Fibroblast of villous mesenchyme (primary cell): ENCODE measurements at regions not wholly inside any gene's neighbourhood (a gene's known extent, or its start where the extent isn't known, plus 50 kb on each side); places are given as distances from the start of the nearest gene placed in this dataset.
A peak's percentile ranks its signal among the peaks of the same experiment; 100 is the strongest.

Experiments
- DNase-seq: peaks from one replicate; pipeline ENCODE4 v3.0.0-alpha.2; 2010; ENCODE audit warnings: low read depth
- H3K4me3 ChIP-seq: 2 replicates; pipeline ENCODE4 v1.5.1; 2011; ENCODE audit warnings: low read depth, mild to moderate bottlenecking, low read length
- CTCF ChIP-seq: IDR thresholded peaks from 2 replicates; pipeline ENCODE4 v1.5.1; 2012; ENCODE audit warnings: low read depth, mild to moderate bottlenecking, low read length; ENCODE audit not compliant: insufficient read depth

DNA sequence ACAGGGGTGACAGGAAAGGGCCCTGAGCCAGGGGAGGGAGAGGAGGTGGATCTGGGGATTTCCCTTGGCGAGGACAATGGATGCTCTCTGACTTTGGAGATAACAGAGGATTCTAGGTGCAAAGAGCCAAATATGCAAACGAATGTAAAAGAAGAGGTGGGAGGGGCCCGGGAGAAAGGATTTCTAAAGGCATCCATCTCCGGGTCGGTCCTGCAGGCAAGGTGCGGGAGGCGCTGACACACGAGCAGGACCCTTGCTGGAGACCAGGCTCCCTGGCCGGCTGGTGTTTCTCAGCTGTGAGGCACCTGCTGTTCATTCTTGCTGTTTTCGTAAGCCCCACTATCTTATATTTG is 115.2 kb upstream of the TLE3 start:
- no peak for TF ChIP-seq CTCF
- DNase-seq = no peak
- no peak overlapping the region for H3K4me3 ChIP-seq

- DNase-seq = no peak
- no peak overlapping the region for H3K4me3 ChIP-seq
- no peak for TF ChIP-seq CTCF
Measured at GRCh38 chr15:70212286-70212962, 114.7 kb upstream of the TLE3 start.

DNA sequence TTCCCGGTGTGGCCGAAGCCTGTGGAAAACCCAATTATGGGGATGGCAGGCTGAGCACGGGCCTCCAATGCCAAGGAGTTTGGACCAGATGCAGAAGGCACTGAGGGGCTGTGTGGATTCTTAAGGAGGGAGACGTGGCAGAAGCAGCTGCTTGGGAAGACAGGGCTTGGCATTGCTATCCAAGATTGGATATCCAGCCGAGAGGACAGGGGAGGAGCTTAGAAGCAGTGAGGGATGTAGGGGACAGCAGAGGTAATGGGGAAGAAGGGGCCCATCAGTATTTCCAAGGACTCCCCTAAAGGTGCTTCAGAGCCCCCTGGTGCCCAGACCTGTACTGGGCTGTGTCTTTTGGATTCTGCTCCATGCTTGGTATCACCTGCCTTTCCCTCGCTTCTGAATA is 112.8 kb upstream of the TLE3 start:
- no peak overlapping the region for H3K4me3 ChIP-seq
- peak; percentile 39 for TF ChIP-seq CTCF
- DNase-seq = no peak

DNA sequence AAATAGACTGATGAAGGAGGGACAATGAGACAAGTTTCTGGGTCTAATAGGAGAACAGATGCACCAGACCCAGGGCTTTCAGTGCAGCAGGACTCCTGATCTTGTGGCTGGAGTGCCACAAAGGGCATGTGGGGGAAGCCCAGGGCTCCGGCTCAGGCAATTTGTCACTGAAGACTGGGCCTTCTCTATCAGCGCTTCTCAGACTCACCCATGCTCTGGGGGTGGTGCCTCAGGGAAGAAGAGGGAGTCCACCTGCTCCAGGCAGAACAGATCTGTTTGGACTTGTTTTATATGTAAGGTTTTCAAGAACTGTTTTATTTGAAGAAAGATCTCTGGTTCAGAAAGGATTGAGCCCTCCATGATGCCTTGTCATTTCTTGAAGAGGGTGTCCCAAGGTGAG is 112.4 kb upstream of the TLE3 start:
- TF ChIP-seq CTCF = no peak
- no peak for DNase-seq
- H3K4me3 ChIP-seq = no peak overlapping the region

GRCh38 chr15:70209499-70209898 is 111.8 kb upstream of the TLE3 start:
- no peak for DNase-seq
- H3K4me3 ChIP-seq = no peak overlapping the region
- no peak for TF ChIP-seq CTCF

GRCh38 chr15:70208332-70208731 is 110.6 kb upstream of the TLE3 start:
- no peak overlapping the region for H3K4me3 ChIP-seq
- TF ChIP-seq CTCF = no peak
- DNase-seq = no peak

- DNase-seq = no peak
- no peak overlapping the region for H3K4me3 ChIP-seq
- TF ChIP-seq CTCF = no peak
Measured at GRCh38 chr15:70206668-70207067, 109.0 kb upstream of the TLE3 start.
